GM12878 (cell line): ENCODE measurements at regions not wholly inside any gene's neighbourhood (a gene's known extent, or its start where the extent isn't known, plus 50 kb on each side); places are given as distances from the start of the nearest gene placed in this dataset.

Experiments
- CTCF ChIP-seq, 3 experiments: IDR thresholded peaks in 2 of 3; conservative IDR thresholded peaks in 1 of 3; 2 replicates each; pipeline ENCODE4 v1.5.1; 2011; ENCODE audit warnings: low read depth in 3 of 3, low read length in 3 of 3, mild to moderate bottlenecking in 3 of 3, control low read depth in 2 of 3, moderate library complexity in 2 of 3, inconsistent platforms in 1 of 3, mixed read lengths in 1 of 3; ENCODE audit not compliant: control insufficient read depth in 2 of 3, insufficient read depth in 1 of 3; ENCODE audit errors: extremely low read depth in 1 of 3
- EGR1 ChIP-seq, 2 experiments: IDR thresholded peaks; 1 replicate in 1 of 2; 2 replicates in 1 of 2; pipeline ENCODE4 v1.6.1; 2011 to 2012; ENCODE audit warnings: low read depth in 2 of 2, low read length in 2 of 2, borderline replicate concordance in 1 of 2, mild to moderate bottlenecking in 1 of 2, moderate library complexity in 1 of 2
- IKZF1 ChIP-seq: fragments of 450-650 bp; conservative IDR thresholded peaks from 2 replicates; pipeline ENCODE4 v1.6.1; 2017; ENCODE audit warnings: antibody characterized with exemption, mild to moderate bottlenecking
- NKRF ChIP-seq: fragments of 450-650 bp; conservative IDR thresholded peaks from 2 replicates; pipeline ENCODE4 v1.6.1; 2017; ENCODE audit warnings: mild to moderate bottlenecking, moderate library complexity
- PBX3 ChIP-seq: IDR thresholded peaks from 2 replicates; pipeline ENCODE4 v1.6.1; 2011; ENCODE audit warnings: mild to moderate bottlenecking, low read depth, low read length, moderate library complexity; ENCODE audit not compliant: insufficient replicate concordance
- POLR2A ChIP-seq: IDR thresholded peaks from 2 replicates; pipeline ENCODE4 v1.6.1; 2011; ENCODE audit warnings: low read depth, mild to moderate bottlenecking, low read length
- RAD21 ChIP-seq: IDR thresholded peaks from 2 replicates; pipeline ENCODE4 v1.6.1; 2011; ENCODE audit warnings: mild to moderate bottlenecking, low read depth, low read length, moderate library complexity; ENCODE audit not compliant: insufficient read depth
- RCOR1 ChIP-seq: conservative IDR thresholded peaks from 2 replicates; pipeline ENCODE4 v1.6.1; 2012; ENCODE audit warnings: low read depth, low read length, improper control_type of control experiment
- TBL1XR1 ChIP-seq: IDR thresholded peaks from 2 replicates; pipeline ENCODE4 v1.6.1; 2012; ENCODE audit warnings: low read depth, low read length, improper control_type of control experiment

DNA sequence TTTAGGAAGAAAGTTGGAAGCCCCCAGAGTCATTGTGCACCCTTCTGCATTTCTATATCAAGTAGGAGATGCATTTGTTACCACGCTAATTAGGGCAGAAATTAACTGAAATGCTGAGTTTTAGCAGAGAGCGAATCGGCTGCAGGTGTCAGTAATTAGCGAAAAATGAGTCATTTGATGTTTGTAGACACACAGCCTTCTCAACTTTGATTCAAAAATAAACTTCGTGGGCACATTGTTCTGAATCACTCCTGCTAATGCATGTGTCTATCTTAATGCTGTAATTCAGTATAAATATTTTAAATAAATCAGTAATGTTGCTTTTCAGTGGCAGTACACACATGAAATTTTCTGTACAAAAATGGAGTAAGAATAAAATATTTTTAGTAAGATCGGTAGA, 109.5 kb upstream of the CARD11 start:
- TF ChIP-seq POLR2A = no peak
- TF ChIP-seq CTCF (IDR thresholded peaks at IDR 0.05 in 2 of 3, conservative IDR thresholded peaks at IDR 0.05 in 1 of 3; ENCODE audit: control insufficient read depth in 2 of 3, extremely low read depth in 1 of 3, insufficient read depth in 1 of 3, low read depth in 3 of 3, low read length in 3 of 3) = no peak
- no peak for TF ChIP-seq IKZF1
- TF ChIP-seq TBL1XR1 = no peak
- no peak for TF ChIP-seq EGR1 (IDR thresholded peaks at IDR 0.05; ENCODE audit: borderline replicate concordance in 1 of 2, low read depth in 2 of 2, low read length in 2 of 2)
- TF ChIP-seq RAD21 = no peak
- no peak for TF ChIP-seq NKRF
- no peak for TF ChIP-seq RCOR1
- no peak for TF ChIP-seq PBX3
